HEK293 (cell line): ENCODE measurements at regions not wholly inside any gene's neighbourhood (a gene's known extent, or its start where the extent isn't known, plus 50 kb on each side); places are given as distances from the start of the nearest gene placed in this dataset.

ENCODE experiments used
- GLI2 ChIP-seq: fragments of 450-650 bp; formaldehyde crosslinking; IDR thresholded peaks from 2 replicates; pipeline ENCODE4; 2017; ENCODE audit warnings: missing biosample characterization, missing genetic modification characterization, low read depth, borderline replicate concordance
- HOXC10 ChIP-seq: sonication (generic); formaldehyde crosslinking; IDR thresholded peaks from 2 replicates; pipeline ENCODE4 v1.8.1; 2023; ENCODE audit warnings: mild to moderate bottlenecking, missing genetic modification reagents
- KLF10 ChIP-seq: fragments of 450-650 bp; IDR thresholded peaks from 2 replicates; pipeline ENCODE4 v1.5.1; 2018; ENCODE audit warnings: missing biosample characterization, mild to moderate bottlenecking, missing genetic modification characterization
- KLF7 ChIP-seq: fragments of 450-650 bp; formaldehyde crosslinking; IDR thresholded peaks from 2 replicates; pipeline ENCODE4 v1.5.1; 2016; ENCODE audit warnings: missing biosample characterization, missing genetic modification characterization, borderline replicate concordance
- KLF8 ChIP-seq: fragments of 450-650 bp; formaldehyde crosslinking; IDR thresholded peaks from 2 replicates; pipeline ENCODE4 v1.5.1; 2016; ENCODE audit warnings: missing biosample characterization, missing genetic modification characterization
- MYNN ChIP-seq: fragments of 450-650 bp; formaldehyde crosslinking; IDR thresholded peaks from 2 replicates; pipeline ENCODE4 v1.5.1; 2016; ENCODE audit warnings: missing biosample characterization, missing genetic modification characterization, borderline replicate concordance
- OSR2 ChIP-seq: fragments of 450-650 bp; formaldehyde crosslinking; IDR thresholded peaks from 2 replicates; pipeline ENCODE4 v1.5.1; 2016; ENCODE audit warnings: missing biosample characterization, missing genetic modification characterization
- SP7 ChIP-seq: fragments of 450-650 bp; formaldehyde crosslinking; IDR thresholded peaks from 2 replicates; pipeline ENCODE4 v1.5.1; 2016; ENCODE audit warnings: missing biosample characterization, missing genetic modification characterization
- YY2 ChIP-seq: fragments of 450-650 bp; formaldehyde crosslinking; IDR thresholded peaks from 2 replicates; pipeline ENCODE4 v1.5.1; 2016; ENCODE audit warnings: missing biosample characterization, missing genetic modification characterization
- ZBTB21 ChIP-seq: fragments of 450-650 bp; formaldehyde crosslinking; IDR thresholded peaks from 2 replicates; pipeline ENCODE4 v1.5.1; 2017; ENCODE audit warnings: missing biosample characterization, missing genetic modification characterization
- ZBTB7A ChIP-seq: fragments of 450-650 bp; formaldehyde crosslinking; IDR thresholded peaks from 2 replicates; pipeline ENCODE4 v1.5.1; 2016; ENCODE audit warnings: low read depth, missing biosample characterization, missing genetic modification characterization
- ZNF121 ChIP-seq: fragments of 450-650 bp; formaldehyde crosslinking; IDR thresholded peaks from 2 replicates; pipeline ENCODE4 v1.5.1; 2016; ENCODE audit warnings: missing biosample characterization, missing genetic modification characterization
- ZNF16 ChIP-seq: fragments of 450-650 bp; formaldehyde crosslinking; IDR thresholded peaks from 2 replicates; pipeline ENCODE4 v1.5.1; 2016; ENCODE audit warnings: low read depth, missing biosample characterization, missing genetic modification characterization
- ZNF175 ChIP-seq: fragments of 450-650 bp; formaldehyde crosslinking; IDR thresholded peaks from 2 replicates; pipeline ENCODE4 v1.5.1; 2016; ENCODE audit warnings: missing biosample characterization, missing genetic modification characterization
- ZNF2 ChIP-seq: fragments of 450-650 bp; formaldehyde crosslinking; IDR thresholded peaks from 2 replicates; pipeline ENCODE4 v1.5.1; 2016; ENCODE audit warnings: missing biosample characterization, missing genetic modification characterization
- ZNF202 ChIP-seq: fragments of 450-650 bp; formaldehyde crosslinking; IDR thresholded peaks from 2 replicates; pipeline ENCODE4 v1.5.1; 2016; ENCODE audit warnings: missing biosample characterization, missing genetic modification characterization, borderline replicate concordance
- ZNF211 ChIP-seq: fragments of 450-650 bp; formaldehyde crosslinking; IDR thresholded peaks from 2 replicates; pipeline ENCODE4 v1.5.1; 2016; ENCODE audit warnings: low read depth, missing biosample characterization, missing genetic modification characterization
- ZNF214 ChIP-seq: fragments of 450-650 bp; formaldehyde crosslinking; IDR thresholded peaks from 2 replicates; pipeline ENCODE4 v1.5.1; 2017; ENCODE audit warnings: missing biosample characterization, mild to moderate bottlenecking, missing genetic modification characterization, borderline replicate concordance
- ZNF239 ChIP-seq: fragments of 450-650 bp; formaldehyde crosslinking; IDR thresholded peaks from 2 replicates; pipeline ENCODE4 v1.5.1; 2016; ENCODE audit warnings: missing biosample characterization, missing genetic modification characterization
- ZNF341 ChIP-seq: fragments of 450-650 bp; formaldehyde crosslinking; IDR thresholded peaks from 2 replicates; pipeline ENCODE4; 2016; ENCODE audit warnings: low read depth, missing biosample characterization, missing genetic modification characterization
- ZNF549 ChIP-seq: fragments of 450-650 bp; IDR thresholded peaks from 2 replicates; pipeline ENCODE4 v1.5.1; 2018; ENCODE audit warnings: missing biosample characterization, missing genetic modification characterization, mild to moderate bottlenecking, inconsistent platforms, moderate library complexity
- ZNF600 ChIP-seq: fragments of 450-650 bp; formaldehyde crosslinking; IDR thresholded peaks from 2 replicates; pipeline ENCODE4 v1.5.1; 2016; ENCODE audit warnings: missing biosample characterization, missing genetic modification characterization
- ZNF747 ChIP-seq: fragments of 450-650 bp; formaldehyde crosslinking; IDR thresholded peaks from 2 replicates; pipeline ENCODE4 v1.5.1; 2016; ENCODE audit warnings: missing biosample characterization, missing genetic modification characterization
- ZSCAN16 ChIP-seq: fragments of 450-650 bp; formaldehyde crosslinking; IDR thresholded peaks from 2 replicates; pipeline ENCODE4 v1.5.1; 2016; ENCODE audit warnings: missing biosample characterization, missing genetic modification characterization
- ZSCAN23 ChIP-seq: fragments of 450-650 bp; formaldehyde crosslinking; IDR thresholded peaks from 2 replicates; pipeline ENCODE4 v1.5.1; 2016; ENCODE audit warnings: missing biosample characterization, missing genetic modification characterization
- ZXDB ChIP-seq: fragments of 450-650 bp; formaldehyde crosslinking; IDR thresholded peaks from 2 replicates; pipeline ENCODE4 v1.5.1; 2016; ENCODE audit warnings: missing biosample characterization, missing genetic modification characterization
- TF ChIP-seq, protein P1 (sequence below): fragments of 450-650 bp; IDR thresholded peaks from 2 replicates; pipeline ENCODE4 v1.5.1; 2018; ENCODE audit warnings: missing biosample characterization, mild to moderate bottlenecking, missing genetic modification characterization
- TF ChIP-seq, protein P2 (sequence below): fragments of 450-650 bp; formaldehyde crosslinking; IDR thresholded peaks from 2 replicates; pipeline ENCODE4 v1.5.0; 2017; ENCODE audit warnings: missing biosample characterization, missing genetic modification characterization, borderline replicate concordance
- TF ChIP-seq, protein P3 (sequence below): fragments of 450-650 bp; formaldehyde crosslinking; IDR thresholded peaks from 2 replicates; pipeline ENCODE4 v1.5.1; 2017; ENCODE audit warnings: missing biosample characterization, missing genetic modification characterization
- TF ChIP-seq, protein P4 (sequence below): fragments of 450-650 bp; formaldehyde crosslinking; IDR thresholded peaks from 2 replicates; pipeline ENCODE4 v1.5.1; 2016; ENCODE audit warnings: missing biosample characterization, missing genetic modification characterization
- TF ChIP-seq, protein P5 (sequence below): fragments of 450-650 bp; formaldehyde crosslinking; IDR thresholded peaks from 2 replicates; pipeline ENCODE4 v1.5.1; 2016; ENCODE audit warnings: missing biosample characterization, missing genetic modification characterization

DNA sequence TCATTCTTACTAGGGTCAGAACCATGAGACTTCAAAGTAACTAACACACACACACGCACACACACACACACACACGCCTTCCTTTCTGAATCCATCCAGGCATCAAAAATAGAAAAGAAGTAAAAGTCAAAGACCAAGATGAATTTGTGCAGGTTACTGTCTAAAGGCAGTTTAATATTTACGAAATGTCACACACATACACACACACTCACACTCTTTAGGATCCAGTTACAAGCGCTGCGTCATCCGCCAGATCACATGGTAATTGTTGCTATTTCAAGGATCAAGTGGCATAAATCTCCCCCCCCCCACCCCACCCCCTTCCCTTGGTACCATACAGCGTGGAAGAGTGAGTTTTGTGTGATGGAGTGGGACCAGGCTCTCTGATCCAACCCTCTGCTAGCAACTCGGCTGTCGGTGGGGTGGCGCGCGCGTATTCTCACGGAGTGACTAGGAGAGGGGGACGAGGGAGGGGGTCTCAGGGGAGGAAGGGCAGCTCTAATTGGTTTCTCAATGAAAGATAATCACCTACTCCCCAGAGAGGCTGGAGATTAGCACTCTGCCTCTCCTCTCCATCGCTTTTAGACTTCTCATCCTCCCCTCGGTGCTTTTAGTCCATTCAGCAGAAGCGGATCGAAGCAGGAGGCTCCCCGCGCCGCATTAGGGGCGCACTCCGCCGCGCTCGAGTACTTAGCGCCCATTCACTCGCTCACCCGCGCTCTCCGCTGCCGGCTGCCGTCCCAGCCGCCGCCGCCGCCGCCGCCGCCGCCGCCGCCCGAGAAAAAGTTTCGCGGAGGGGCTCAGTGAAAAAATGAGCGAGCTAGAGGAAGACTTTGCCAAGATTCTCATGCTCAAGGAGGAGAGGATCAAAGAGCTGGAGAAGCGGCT, 83.5 kb upstream of the PRKG1 start (continued):
- TF ChIP-seq, protein P1, sequence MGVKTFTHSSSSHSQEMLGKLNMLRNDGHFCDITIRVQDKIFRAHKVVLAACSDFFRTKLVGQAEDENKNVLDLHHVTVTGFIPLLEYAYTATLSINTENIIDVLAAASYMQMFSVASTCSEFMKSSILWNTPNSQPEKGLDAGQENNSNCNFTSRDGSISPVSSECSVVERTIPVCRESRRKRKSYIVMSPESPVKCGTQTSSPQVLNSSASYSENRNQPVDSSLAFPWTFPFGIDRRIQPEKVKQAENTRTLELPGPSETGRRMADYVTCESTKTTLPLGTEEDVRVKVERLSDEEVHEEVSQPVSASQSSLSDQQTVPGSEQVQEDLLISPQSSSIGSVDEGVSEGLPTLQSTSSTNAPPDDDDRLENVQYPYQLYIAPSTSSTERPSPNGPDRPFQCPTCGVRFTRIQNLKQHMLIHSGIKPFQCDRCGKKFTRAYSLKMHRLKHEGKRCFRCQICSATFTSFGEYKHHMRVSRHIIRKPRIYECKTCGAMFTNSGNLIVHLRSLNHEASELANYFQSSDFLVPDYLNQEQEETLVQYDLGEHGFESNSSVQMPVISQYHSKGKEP (tag by site-specific recombination) = no peak
- TF ChIP-seq, protein P2, sequence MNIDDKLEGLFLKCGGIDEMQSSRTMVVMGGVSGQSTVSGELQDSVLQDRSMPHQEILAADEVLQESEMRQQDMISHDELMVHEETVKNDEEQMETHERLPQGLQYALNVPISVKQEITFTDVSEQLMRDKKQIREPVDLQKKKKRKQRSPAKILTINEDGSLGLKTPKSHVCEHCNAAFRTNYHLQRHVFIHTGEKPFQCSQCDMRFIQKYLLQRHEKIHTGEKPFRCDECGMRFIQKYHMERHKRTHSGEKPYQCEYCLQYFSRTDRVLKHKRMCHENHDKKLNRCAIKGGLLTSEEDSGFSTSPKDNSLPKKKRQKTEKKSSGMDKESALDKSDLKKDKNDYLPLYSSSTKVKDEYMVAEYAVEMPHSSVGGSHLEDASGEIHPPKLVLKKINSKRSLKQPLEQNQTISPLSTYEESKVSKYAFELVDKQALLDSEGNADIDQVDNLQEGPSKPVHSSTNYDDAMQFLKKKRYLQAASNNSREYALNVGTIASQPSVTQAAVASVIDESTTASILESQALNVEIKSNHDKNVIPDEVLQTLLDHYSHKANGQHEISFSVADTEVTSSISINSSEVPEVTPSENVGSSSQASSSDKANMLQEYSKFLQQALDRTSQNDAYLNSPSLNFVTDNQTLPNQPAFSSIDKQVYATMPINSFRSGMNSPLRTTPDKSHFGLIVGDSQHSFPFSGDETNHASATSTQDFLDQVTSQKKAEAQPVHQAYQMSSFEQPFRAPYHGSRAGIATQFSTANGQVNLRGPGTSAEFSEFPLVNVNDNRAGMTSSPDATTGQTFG (tag by site-specific recombination) = no peak
- TF ChIP-seq, protein P3, sequence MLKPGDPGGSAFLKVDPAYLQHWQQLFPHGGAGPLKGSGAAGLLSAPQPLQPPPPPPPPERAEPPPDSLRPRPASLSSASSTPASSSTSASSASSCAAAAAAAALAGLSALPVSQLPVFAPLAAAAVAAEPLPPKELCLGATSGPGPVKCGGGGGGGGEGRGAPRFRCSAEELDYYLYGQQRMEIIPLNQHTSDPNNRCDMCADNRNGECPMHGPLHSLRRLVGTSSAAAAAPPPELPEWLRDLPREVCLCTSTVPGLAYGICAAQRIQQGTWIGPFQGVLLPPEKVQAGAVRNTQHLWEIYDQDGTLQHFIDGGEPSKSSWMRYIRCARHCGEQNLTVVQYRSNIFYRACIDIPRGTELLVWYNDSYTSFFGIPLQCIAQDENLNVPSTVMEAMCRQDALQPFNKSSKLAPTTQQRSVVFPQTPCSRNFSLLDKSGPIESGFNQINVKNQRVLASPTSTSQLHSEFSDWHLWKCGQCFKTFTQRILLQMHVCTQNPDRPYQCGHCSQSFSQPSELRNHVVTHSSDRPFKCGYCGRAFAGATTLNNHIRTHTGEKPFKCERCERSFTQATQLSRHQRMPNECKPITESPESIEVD (tag by site-specific recombination) = peak; percentile 88
- TF ChIP-seq ZNF747 (tag by site-specific recombination) (no peak), HOXC10 (CRISPR knock-in tag) (no peak), ZNF202 (no peak), ZNF341 (tag by site-specific recombination) (peak; percentile 94), OSR2 (no peak), GLI2 (tag by site-specific recombination) (no peak; the same call in 1 of the 2 replicates), YY2 (tag by site-specific recombination) (no peak), ZBTB7A (tag by site-specific recombination) (no peak), ZNF2 (tag by site-specific recombination) (peak; percentile 74; the same call in 1 of the 2 replicates), KLF10 (tag by site-specific recombination) (no peak), ZBTB21 (tag by site-specific recombination) (peak; percentile 93), ZNF549 (no peak), ZNF600 (tag by site-specific recombination) (peak; percentile 97), ZNF16 (tag by site-specific recombination) (no peak), ZNF211 (no peak), ZNF121 (no peak), KLF7 (tag by site-specific recombination) (no peak; the same call in 1 of the 2 replicates), MYNN (no peak), ZNF214 (tag by site-specific recombination) (no peak), ZSCAN16 (tag by site-specific recombination) (no peak), ZNF239 (tag by site-specific recombination) (no peak), ZNF175 (tag by site-specific recombination) (no peak), KLF8 (peak; percentile 25), SP7 (tag by site-specific recombination) (peak; percentile 90), ZSCAN23 (tag by site-specific recombination) (no peak), ZXDB (tag by site-specific recombination) (peak; percentile 83)
- TF ChIP-seq, protein P4, sequence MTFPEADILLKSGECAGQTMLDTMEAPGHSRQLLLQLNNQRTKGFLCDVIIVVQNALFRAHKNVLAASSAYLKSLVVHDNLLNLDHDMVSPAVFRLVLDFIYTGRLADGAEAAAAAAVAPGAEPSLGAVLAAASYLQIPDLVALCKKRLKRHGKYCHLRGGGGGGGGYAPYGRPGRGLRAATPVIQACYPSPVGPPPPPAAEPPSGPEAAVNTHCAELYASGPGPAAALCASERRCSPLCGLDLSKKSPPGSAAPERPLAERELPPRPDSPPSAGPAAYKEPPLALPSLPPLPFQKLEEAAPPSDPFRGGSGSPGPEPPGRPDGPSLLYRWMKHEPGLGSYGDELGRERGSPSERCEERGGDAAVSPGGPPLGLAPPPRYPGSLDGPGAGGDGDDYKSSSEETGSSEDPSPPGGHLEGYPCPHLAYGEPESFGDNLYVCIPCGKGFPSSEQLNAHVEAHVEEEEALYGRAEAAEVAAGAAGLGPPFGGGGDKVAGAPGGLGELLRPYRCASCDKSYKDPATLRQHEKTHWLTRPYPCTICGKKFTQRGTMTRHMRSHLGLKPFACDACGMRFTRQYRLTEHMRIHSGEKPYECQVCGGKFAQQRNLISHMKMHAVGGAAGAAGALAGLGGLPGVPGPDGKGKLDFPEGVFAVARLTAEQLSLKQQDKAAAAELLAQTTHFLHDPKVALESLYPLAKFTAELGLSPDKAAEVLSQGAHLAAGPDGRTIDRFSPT = peak; percentile 88
- TF ChIP-seq, protein P5, sequence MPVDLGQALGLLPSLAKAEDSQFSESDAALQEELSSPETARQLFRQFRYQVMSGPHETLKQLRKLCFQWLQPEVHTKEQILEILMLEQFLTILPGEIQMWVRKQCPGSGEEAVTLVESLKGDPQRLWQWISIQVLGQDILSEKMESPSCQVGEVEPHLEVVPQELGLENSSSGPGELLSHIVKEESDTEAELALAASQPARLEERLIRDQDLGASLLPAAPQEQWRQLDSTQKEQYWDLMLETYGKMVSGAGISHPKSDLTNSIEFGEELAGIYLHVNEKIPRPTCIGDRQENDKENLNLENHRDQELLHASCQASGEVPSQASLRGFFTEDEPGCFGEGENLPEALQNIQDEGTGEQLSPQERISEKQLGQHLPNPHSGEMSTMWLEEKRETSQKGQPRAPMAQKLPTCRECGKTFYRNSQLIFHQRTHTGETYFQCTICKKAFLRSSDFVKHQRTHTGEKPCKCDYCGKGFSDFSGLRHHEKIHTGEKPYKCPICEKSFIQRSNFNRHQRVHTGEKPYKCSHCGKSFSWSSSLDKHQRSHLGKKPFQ (tag by site-specific recombination) = peak; percentile 86
